HCT116 (cell line): ENCODE measurements at regions not wholly inside any gene's neighbourhood (a gene's known extent, or its start where the extent isn't known, plus 50 kb on each side); places are given as distances from the start of the nearest gene placed in this dataset.

Experiments
- ATAC-seq: fragments of 200-7000 bp; cut with Tn5 transposase; 2 replicates; pipeline ENCODE4 v1.9.1; 2020; ENCODE audit warnings: mild to moderate bottlenecking, moderate library complexity
- BruUV-seq: library from RNA; stranded (reverse); fragments of 400-500 nt; replicated peaks from 2 replicates; lab custom pipeline; 2021; lab: Mats Ljungman, UMichigan
- CTCF ChIA-PET: fragments of 300-600 bp; sonication (Branson Sonifier 250); formaldehyde crosslinking; loops from one replicate; lab custom pipeline; 2021; ENCODE audit warnings: antibody characterized with exemption; lab: Charles Lee
- POLR2A ChIA-PET: fragments of 300-600, 350-600 bp; sonication (Branson Sonifier 250); formaldehyde crosslinking; loops from one replicate; lab custom pipeline; 2021; ENCODE audit warnings: antibody characterized with exemption; lab: Charles Lee
- RAD21 ChIA-PET, 2 experiments: fragments of 300-600 bp; sonication (Branson Sonifier 250); formaldehyde crosslinking; loops; one replicate each; lab custom pipeline; 2023; ENCODE audit warnings: low total read pairs in 2 of 2; ENCODE audit not compliant: uncharacterized antibody in 2 of 2, unreplicated experiment in 2 of 2, low non-redundant PET in 1 of 2; lab: Charles Lee
- DNase-seq: peaks from one replicate; pipeline ENCODE4 v3.0.0-alpha.2; 2010; ENCODE audit warnings: low read depth, low spot score
- H2AFZ ChIP-seq: fragments of 200-600 bp; shearing (Covaris generic), sonication (generic); 2 replicates; pipeline ENCODE4 v1.6.1; 2017; ENCODE audit warnings: low read depth, mixed run types, mixed read lengths, antibody characterized with exemption, low read length; ENCODE audit not compliant: poor library complexity, severe bottlenecking
- H3K27ac ChIP-seq: 2 replicates; pipeline ENCODE4 v1.5.1; 2012; ENCODE audit warnings: low read depth, low read length
- H3K27me3 ChIP-seq: fragments of 200-600 bp; sonication (generic); 2 replicates; pipeline ENCODE4 v1.6.1; 2016; ENCODE audit warnings: mixed run types, low read length, mixed read lengths; ENCODE audit not compliant: insufficient read depth
- H3K36me3 ChIP-seq, 2 experiments: fragments of 200-500 bp in 1 of 2; fragments of 200-600 bp in 1 of 2; sonication (Bioruptor generic) in 1 of 2; sonication (generic) in 1 of 2; 2 replicates each; pipeline versions ENCODE4 v1.5.1 to v1.6.1; 2014 to 2016; ENCODE audit warnings: low read length in 2 of 2, inconsistent platforms in 1 of 2, mixed read lengths in 1 of 2, mixed run types in 1 of 2; ENCODE audit not compliant: insufficient read depth in 2 of 2, control insufficient read depth in 1 of 2
- H3K4me1 ChIP-seq, 2 experiments: fragments of 200-600 bp in 1 of 2; sonication (generic) in 1 of 2; 2 replicates each; pipeline versions ENCODE4 v1.5.1 to v1.6.1; 2012 to 2017; ENCODE audit warnings: low read length in 2 of 2, inconsistent platforms in 1 of 2, mild to moderate bottlenecking in 1 of 2, mixed read lengths in 1 of 2, mixed run types in 1 of 2, moderate library complexity in 1 of 2; ENCODE audit not compliant: insufficient read depth in 2 of 2, control insufficient read depth in 1 of 2
- H3K4me2 ChIP-seq: fragments of 200-600 bp; sonication (generic); 2 replicates; pipeline ENCODE4 v1.6.1; 2017; ENCODE audit warnings: mixed run types, low read length, mixed read lengths
- H3K4me3 ChIP-seq, 2 experiments: fragments of 200-600 bp in 1 of 2; sonication (generic) in 1 of 2; replicated peaks in 1 of 2; 2 replicates each; pipeline ENCODE4 v1.5.1; 2011 to 2016; ENCODE audit warnings: low read length in 2 of 2, control low read depth in 1 of 2, low read depth in 1 of 2, mild to moderate bottlenecking in 1 of 2, mixed read lengths in 1 of 2, mixed run types in 1 of 2
- H3K79me2 ChIP-seq: fragments of 200-600 bp; sonication (generic); 2 replicates; pipeline ENCODE4 v1.6.1; 2017; ENCODE audit warnings: mild to moderate bottlenecking, mixed run types, low read length, moderate library complexity, mixed read lengths; ENCODE audit not compliant: insufficient read depth
- H3K9ac ChIP-seq: fragments of 200-600 bp; sonication (generic); 2 replicates; pipeline ENCODE4 v1.6.1; 2016; ENCODE audit warnings: low read length, mixed read lengths
- H3K9me2 ChIP-seq: fragments of 200-600 bp; sonication (generic), shearing (Covaris generic); 2 replicates; pipeline ENCODE4 v1.6.1; 2017; ENCODE audit warnings: mixed run types, mild to moderate bottlenecking, moderate library complexity; ENCODE audit not compliant: insufficient read depth
- H3K9me3 ChIP-seq, 2 experiments: fragments of 200-500 bp in 1 of 2; fragments of 200-600 bp in 1 of 2; sonication (Bioruptor generic) in 1 of 2; sonication (generic) in 1 of 2; 2 replicates each; pipeline ENCODE4 v1.6.1; 2014 to 2017; ENCODE audit warnings: low read length in 2 of 2, mixed read lengths in 2 of 2, inconsistent platforms in 1 of 2, low read depth in 1 of 2, mild to moderate bottlenecking in 1 of 2, mixed run types in 1 of 2, moderate library complexity in 1 of 2; ENCODE audit not compliant: control insufficient read depth in 1 of 2, insufficient read depth in 1 of 2
- H4K20me1 ChIP-seq: fragments of 200-600 bp; sonication (generic), shearing (Covaris generic); 2 replicates; pipeline ENCODE4 v1.6.1; 2017; ENCODE audit warnings: mixed run types, mild to moderate bottlenecking, moderate library complexity; ENCODE audit not compliant: insufficient read depth
- EGR1 ChIP-seq: IDR thresholded peaks from 2 replicates; pipeline ENCODE4 v1.6.1; 2012; ENCODE audit warnings: low read depth
- ELF1 ChIP-seq: IDR thresholded peaks from 2 replicates; pipeline ENCODE4 v1.6.1; 2012; ENCODE audit warnings: low read depth, borderline replicate concordance
- EZH2 ChIP-seq: fragments of 200-600 bp; sonication (generic); IDR thresholded peaks from 2 replicates; pipeline ENCODE4 v1.6.1; 2017; ENCODE audit warnings: antibody characterized with exemption, mixed run types
- EZH2phosphoT487 ChIP-seq: fragments of 200-600 bp; IDR thresholded peaks from 2 replicates; pipeline ENCODE4 v1.6.1; 2018; ENCODE audit warnings: antibody characterized with exemption, borderline replicate concordance
- FOSL1 ChIP-seq: IDR thresholded peaks from 2 replicates; pipeline ENCODE4 v1.6.1; 2012; ENCODE audit warnings: low read depth
- JUND ChIP-seq: IDR thresholded peaks from 2 replicates; pipeline ENCODE4 v1.6.1; 2012
- POLR2AphosphoS5 ChIP-seq: IDR thresholded peaks from 2 replicates; pipeline ENCODE4 v1.6.1; 2011; ENCODE audit warnings: mild to moderate bottlenecking, low read depth, low read length, moderate library complexity
- RAD21 ChIP-seq: IDR thresholded peaks from 2 replicates; pipeline ENCODE4 v1.6.1; 2012; ENCODE audit warnings: low read depth, mild to moderate bottlenecking
- SP1 ChIP-seq: IDR thresholded peaks from 2 replicates; pipeline ENCODE4 v1.6.1; 2012; ENCODE audit warnings: low read depth
- SRF ChIP-seq: IDR thresholded peaks from 2 replicates; pipeline ENCODE4 v1.6.1; 2012; ENCODE audit warnings: low read depth
- YY1 ChIP-seq: IDR thresholded peaks from 2 replicates; pipeline ENCODE4 v1.6.1; 2011; ENCODE audit warnings: low read length, low read depth, moderate library complexity, mild to moderate bottlenecking; ENCODE audit not compliant: insufficient replicate concordance; ENCODE audit errors: extremely low read depth
- ZFX ChIP-seq: fragments of 450-650 bp; IDR thresholded peaks from 2 replicates; pipeline ENCODE4 v1.6.1; 2017
- ZNF274 ChIP-seq: fragments of 200-500 bp; sonication (Bioruptor generic); IDR thresholded peaks from 2 replicates; pipeline ENCODE4 v1.6.1; 2014; ENCODE audit warnings: mild to moderate bottlenecking, low read depth, low read length, inconsistent platforms
- intact Hi-C: fragments of 100-400 bp; cut with micrococcal nuclease; formaldehyde crosslinking; loops from 2 replicates; pipeline ENCODE4 v1.10.0; 2022
- TF ChIP-seq, protein P1 (sequence below): IDR thresholded peaks from 2 replicates; pipeline ENCODE4 v1.6.1; 2012; ENCODE audit warnings: low read depth

DNA sequence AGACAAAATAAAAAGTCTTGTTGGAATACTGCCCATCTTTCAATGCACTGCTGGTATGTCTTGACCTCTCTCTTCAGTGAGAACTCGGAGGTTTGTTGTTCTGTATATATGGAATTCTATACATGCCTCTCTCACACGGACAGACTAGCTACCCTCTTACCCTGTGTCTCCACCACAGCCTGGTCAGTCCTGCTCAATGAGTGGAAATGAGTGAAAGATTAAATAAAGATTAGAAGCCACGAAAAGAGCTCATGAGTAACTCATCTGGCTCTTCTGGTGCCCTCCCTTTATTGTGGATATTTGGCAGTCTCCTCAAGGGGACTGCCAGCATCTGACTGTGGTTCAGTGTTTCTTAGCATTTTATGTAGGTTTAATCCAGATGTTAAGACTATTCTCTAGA, 262.8 kb upstream of the MAP3K7 start:
- POLR2A ChIA-PET: no interaction called here
- BruUV-seq: no TSS peak
- ATAC-seq (no peak), DNase-seq (no peak)
- Histone ChIP-seq H3K79me2 (no peaks in the 10 kb centered on the region), H3K9me3 (no peaks in the 10 kb centered on the region), H3K27ac (no peak overlapping the region), H3K36me3 (no peaks in the 10 kb centered on the region), H3K4me2 (no peak overlapping the region), H4K20me1 (no peaks in the 10 kb centered on the region), H3K4me3 (no peak overlapping the region), H3K4me1 (no peaks in the 10 kb centered on the region), H2AFZ (no peak overlapping the region), H3K9me2 (no peaks in the 10 kb centered on the region), H3K27me3 (peaks cover 25% of the 10 kb centered on the region), H3K9ac (no peak overlapping the region)
- TF ChIP-seq JUND: no peak
- TF ChIP-seq EZH2: no peak
- TF ChIP-seq EGR1: no peak
- TF ChIP-seq SRF: no peak
- TF ChIP-seq FOSL1: no peak
- TF ChIP-seq EZH2phosphoT487: no peak
- TF ChIP-seq ELF1: no peak
- TF ChIP-seq POLR2AphosphoS5: no peak
- no peak for TF ChIP-seq SP1
- no peak for TF ChIP-seq ZNF274
- TF ChIP-seq YY1: no peak
- RAD21 ChIA-PET: no interaction called here
- intact Hi-C loops: no loop called here
- CTCF ChIA-PET: no interaction called here

DNA sequence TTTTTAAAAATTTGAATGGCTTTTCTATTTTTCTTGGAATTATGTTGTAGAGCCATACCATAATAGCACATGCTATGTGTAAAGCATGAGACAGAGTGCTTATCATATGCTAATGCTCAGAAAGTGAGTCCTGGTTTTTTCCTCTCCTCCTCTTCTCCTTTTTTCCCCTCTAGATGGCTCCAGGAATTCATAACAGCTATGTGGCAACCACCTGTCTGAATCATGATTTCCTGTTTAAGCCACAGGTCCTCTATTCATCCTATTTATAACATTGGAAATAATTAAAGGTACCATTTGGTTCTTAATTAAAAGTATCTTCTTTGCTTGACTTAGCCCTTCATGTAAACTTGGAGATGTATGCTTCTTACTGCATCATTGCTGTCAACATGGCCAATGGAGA, 260.0 kb upstream of the MAP3K7 start:
- ChIA-PET POLR2A (no interaction called here), RAD21 (no interaction called here), CTCF (no interaction called here)
- H3K4me3 ChIP-seq: no peak overlapping the region
- H3K79me2 ChIP-seq: no peaks in the 10 kb centered on the region
- no peaks in the 10 kb centered on the region for H3K9me2 ChIP-seq
- H3K27me3 ChIP-seq: 0 out of 2 replicates have a peak, but pooled peaks cover 13% of the 10 kb centered on the region
- no peaks in the 10 kb centered on the region for H3K9me3 ChIP-seq
- BruUV-seq: no TSS peak
- ATAC-seq (no peak), DNase-seq (no peak)
- H3K27ac ChIP-seq: no peak overlapping the region
- H3K9ac ChIP-seq: no peak overlapping the region
- intact Hi-C loops: no loop called here
- H2AFZ ChIP-seq: no peak overlapping the region
- H3K4me1 ChIP-seq: no peaks in the 10 kb centered on the region
- no peaks in the 10 kb centered on the region for H3K36me3 ChIP-seq
- H3K4me2 ChIP-seq: no peak overlapping the region
- no peaks in the 10 kb centered on the region for H4K20me1 ChIP-seq
- TF ChIP-seq ZFX (no peak), YY1 (no peak), ZNF274 (no peak), RAD21 (peak; percentile 17; the same call in 1 of the 2 replicates), SRF (no peak)
- TF ChIP-seq, protein P1, sequence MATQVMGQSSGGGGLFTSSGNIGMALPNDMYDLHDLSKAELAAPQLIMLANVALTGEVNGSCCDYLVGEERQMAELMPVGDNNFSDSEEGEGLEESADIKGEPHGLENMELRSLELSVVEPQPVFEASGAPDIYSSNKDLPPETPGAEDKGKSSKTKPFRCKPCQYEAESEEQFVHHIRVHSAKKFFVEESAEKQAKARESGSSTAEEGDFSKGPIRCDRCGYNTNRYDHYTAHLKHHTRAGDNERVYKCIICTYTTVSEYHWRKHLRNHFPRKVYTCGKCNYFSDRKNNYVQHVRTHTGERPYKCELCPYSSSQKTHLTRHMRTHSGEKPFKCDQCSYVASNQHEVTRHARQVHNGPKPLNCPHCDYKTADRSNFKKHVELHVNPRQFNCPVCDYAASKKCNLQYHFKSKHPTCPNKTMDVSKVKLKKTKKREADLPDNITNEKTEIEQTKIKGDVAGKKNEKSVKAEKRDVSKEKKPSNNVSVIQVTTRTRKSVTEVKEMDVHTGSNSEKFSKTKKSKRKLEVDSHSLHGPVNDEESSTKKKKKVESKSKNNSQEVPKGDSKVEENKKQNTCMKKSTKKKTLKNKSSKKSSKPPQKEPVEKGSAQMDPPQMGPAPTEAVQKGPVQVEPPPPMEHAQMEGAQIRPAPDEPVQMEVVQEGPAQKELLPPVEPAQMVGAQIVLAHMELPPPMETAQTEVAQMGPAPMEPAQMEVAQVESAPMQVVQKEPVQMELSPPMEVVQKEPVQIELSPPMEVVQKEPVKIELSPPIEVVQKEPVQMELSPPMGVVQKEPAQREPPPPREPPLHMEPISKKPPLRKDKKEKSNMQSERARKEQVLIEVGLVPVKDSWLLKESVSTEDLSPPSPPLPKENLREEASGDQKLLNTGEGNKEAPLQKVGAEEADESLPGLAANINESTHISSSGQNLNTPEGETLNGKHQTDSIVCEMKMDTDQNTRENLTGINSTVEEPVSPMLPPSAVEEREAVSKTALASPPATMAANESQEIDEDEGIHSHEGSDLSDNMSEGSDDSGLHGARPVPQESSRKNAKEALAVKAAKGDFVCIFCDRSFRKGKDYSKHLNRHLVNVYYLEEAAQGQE: no peak
